Spleen (tissue), 7 donors: ENCODE measurements at regions not wholly inside any gene's neighbourhood (a gene's known extent, or its start where the extent isn't known, plus 50 kb on each side); places are given as distances from the start of the nearest gene placed in this dataset.

Experiments
- CTCF ChIP-seq, 11 experiments: fragments of 200-600 bp in 7 of 11; fragments of 450-650 bp in 4 of 11; sonication (generic) in 4 of 11; IDR thresholded peaks in 8 of 11; conservative IDR thresholded peaks in 3 of 11; 1 replicate in 7 of 11; 2 replicates in 4 of 11; pipeline versions ENCODE4 v1.4.0 to v1.8.0; 2016 to 2021; ENCODE audit warnings: antibody characterized with exemption in 11 of 11, inconsistent platforms in 4 of 11, mild to moderate bottlenecking in 1 of 11
- POLR2A ChIP-seq, 3 donors: fragments of 450-650 bp; IDR thresholded peaks; one replicate each; pipeline ENCODE4 v1.5.1; 2017; ENCODE audit warnings: antibody characterized with exemption in 3 of 3, mild to moderate bottlenecking in 1 of 3
- donor health status: DM: no; HTN: no; CAD: no; lungs with moderate emphysema.
- donor health status: DM: no; HTN: no; CAD: no.
- donor health status: DM: no; HTN: no; CAD: no.

- no peak for TF ChIP-seq POLR2A (IDR thresholded peaks at IDR 0.05)
- no peak for TF ChIP-seq CTCF (IDR thresholded peaks at IDR 0.05 in 8 of 11, conservative IDR thresholded peaks at IDR 0.05 in 3 of 11)
Observed at GRCh38 chr14:38556252-38556651, 300.4 kb upstream of the CLEC14A start.
